GM18873 (cell line): ENCODE measurements at regions not wholly inside any gene's neighbourhood (a gene's known extent, or its start where the extent isn't known, plus 50 kb on each side); places are given as distances from the start of the nearest gene placed in this dataset.

Source experiments
- ATAC-seq: cut with Tn5 transposase; IDR thresholded peaks from one replicate; pipeline ENCODE4 v1.9.1; 2021; ENCODE audit warnings: mild to moderate bottlenecking, moderate library complexity, moderate number of reproducible peaks; ENCODE audit not compliant: unreplicated experiment, low FRiP score

DNA sequence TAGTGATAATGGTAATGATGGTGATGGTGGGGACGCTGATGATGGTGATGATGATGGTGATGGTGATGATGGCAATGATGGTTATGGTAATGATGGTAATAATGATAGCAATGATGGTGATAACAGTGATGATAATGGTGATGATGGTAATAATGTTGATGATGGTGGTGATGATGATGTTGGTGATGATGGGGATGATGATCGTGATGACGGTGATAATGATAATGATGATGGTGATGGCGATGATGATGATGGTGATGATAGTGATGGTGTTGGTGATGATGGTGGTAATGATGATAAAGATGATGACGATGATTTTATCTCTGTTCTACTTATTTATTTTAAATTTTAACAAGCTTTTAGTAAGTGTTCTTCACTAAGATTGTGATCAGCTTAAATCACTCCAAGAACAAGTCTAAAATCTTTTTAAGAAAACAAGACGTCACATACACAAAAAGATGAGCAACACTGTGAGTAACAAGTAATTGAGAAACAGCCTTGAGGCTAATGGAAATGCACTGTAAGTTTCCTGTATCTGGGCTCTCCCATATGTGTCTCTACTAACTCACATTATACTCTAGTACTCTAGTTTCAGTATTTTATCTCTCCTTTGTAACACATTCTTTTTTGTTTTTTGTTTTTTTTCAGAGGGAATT, 480.2 kb upstream of the PRKX start:
- ATAC-seq, result no peak

DNA sequence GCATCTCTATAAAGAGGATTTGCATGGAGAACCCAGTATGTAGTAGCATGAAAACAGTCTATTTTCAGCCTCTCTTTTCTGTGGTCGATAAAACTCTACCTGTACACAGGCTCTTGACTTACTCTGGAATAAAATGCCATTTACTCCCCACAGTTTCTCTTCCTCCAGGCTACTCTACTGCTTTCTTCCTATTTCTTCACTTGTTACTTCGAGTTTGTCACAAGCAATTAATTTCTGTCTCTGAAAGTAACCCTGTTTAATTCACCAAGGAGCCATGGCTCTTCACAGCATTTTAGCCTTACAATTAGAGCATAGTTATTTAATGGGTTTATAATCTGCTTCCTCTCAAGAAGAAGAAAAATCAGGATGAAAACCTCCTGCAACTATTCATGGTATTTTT, 472.9 kb upstream of the PRKX start:
- no peak for ATAC-seq

DNA sequence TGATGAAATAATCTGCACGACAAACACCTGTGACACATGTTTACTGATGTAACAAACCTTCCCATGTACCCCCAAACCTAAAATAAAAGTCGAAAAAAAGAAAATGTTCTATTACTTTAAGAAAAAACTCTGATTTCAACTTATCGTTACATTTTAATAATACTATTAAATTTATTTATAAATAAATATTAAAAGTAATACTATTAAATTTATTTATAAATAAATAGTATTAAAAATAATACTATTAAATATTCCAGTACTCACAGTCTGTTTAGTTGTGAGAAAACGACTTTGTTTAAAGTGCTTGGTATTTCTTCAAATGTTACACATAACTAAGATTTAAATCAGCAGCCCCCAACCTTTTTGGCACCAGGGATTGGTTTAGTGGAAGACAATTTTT, 471.6 kb upstream of the PRKX start:
- no peak for ATAC-seq

DNA sequence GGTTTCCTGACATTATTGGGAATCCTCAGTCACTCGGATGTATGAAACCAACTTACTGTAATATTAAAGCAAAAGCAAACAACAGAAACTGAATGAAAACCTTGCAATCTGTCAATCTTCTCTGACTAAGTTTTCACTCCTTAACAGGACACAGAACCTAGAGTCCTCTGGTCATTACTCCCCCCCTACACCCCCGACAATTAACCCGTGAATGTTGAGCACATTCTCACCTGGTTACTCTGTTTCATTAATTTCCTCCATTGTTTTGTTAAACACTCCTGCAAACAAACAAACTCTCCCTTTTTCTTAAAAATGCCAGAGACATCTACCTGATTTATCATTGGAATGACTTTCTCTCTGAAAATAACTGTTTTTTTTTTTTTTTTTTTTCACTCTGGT, 469.0 kb upstream of the PRKX start:
- no peak for ATAC-seq

DNA sequence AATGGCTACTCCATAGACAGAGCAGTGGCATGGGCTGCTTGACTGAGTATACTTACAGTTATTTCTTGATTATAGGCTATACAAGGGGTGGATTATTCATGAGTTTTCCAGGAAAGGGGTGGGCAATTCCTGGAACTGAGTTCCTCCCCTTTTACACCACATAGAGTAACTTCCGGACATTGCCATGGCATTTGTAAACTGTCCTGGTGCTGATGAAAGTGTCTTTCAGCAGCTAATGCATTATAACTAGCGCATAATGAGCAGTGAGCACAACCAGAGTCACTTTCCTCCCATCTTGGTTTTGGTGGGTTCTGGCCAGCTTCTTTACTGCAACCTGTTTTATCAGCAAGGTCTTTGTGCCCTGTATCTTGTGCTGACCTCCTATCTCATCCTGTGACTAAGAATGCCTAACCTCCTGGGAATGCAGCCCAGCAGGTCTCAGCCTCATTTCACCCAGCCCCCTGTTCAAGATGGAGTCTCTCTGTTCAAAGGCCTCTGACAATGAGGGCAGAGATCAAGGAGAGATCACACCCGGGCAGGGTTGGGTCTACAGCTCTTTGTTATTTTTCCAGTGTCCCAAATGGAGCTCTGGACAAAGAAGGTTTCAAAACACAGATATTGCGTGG, 468.4 kb upstream of the PRKX start:
- ATAC-seq, result no peak

DNA sequence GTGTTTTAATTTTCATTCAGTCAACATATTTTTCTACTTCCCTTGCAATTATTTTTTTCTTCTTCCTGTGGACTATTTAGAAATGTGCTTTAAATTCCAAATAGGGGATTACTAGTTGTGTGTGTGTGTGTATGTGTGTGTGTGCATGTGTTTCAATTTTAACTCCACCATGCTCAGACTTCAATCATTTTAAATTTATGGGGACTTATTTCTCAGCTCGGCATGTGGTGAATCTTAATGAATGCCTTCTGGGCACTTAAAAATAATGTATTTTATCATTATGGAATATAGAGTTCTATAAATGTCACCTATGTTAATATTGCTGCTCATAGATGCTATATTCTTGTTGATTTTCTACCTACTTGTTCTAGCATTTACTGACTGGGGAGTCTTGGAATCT, 465.6 kb upstream of the PRKX start:
- ATAC-seq, result no peak

DNA sequence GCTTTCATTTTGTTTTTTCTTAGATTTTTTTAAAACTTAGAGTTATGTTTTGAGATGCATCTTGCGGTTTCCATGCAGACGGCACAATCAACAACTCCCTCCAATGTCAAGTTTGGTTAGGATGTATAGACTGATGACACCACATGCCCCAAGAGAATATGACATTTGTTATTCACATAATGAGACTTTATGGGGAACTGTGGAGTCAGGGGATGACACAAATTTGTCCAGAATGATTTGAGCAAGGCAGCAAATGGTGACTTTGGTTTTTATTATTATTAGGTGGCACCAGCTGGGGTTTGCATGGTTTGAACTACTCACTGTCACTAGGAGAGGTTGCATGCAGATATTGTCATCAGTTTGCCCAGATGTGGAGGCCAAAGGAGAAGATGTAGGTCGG, 461.8 kb upstream of the PRKX start:
- no peak for ATAC-seq

DNA sequence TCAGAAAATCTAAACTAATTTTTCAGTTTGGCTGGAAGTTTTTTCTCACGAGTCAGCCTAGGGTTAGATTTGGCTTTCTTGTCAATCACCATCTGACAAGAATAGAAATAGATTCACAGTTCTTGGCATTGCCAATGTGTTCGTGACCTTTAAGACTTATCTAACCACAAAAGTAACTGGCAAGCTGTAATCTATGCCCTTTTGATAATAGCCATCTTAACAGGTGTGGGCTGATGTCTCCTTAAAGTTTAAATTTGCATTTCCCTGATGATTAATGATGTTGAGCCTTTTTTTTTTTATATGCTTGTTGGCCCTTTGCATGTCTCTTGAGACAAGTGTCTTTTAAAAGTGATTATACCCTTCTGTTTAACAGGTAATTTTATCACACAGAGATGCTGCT, 460.3 kb upstream of the PRKX start:
- ATAC-seq, result no peak

DNA sequence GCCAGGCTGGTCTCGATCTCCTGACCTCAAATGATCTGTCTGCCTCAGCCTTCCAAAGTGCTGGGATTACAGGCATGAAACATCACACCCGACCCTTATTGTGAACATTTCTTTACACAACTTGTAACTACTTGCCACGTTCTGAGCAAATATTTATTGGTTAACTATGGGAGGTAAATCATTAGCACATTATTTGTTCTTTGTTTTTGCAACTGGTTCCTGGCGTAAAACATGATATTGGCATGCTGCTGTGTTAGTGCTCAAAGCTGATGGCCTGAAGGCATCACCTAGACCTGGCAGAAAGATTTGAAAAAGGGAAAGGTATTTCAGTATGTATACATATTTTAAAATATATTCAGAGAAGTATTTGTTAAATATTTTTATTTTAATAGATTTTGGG, 438.3 kb upstream of the PRKX start:
- no peak for ATAC-seq

DNA sequence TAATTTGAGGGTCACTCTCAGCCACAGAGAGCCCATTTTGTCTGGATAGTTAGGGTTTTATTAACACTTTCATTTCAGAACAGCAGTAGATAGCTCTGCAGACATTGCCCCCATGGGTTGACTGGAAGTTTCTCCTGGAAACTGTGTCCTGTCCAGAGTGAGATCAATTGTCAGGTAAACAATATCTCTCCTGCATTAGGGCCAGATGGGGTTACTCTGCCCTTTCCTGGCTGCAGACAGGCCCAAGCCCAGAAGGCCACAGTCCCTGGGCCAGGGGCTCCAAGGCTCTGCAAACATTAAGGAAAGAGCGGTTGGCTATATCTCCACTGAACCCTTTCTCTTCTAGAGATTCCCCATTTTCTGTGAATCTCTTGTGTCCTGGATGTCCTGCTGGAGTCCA, 436.8 kb upstream of the PRKX start:
- no peak for ATAC-seq

DNA sequence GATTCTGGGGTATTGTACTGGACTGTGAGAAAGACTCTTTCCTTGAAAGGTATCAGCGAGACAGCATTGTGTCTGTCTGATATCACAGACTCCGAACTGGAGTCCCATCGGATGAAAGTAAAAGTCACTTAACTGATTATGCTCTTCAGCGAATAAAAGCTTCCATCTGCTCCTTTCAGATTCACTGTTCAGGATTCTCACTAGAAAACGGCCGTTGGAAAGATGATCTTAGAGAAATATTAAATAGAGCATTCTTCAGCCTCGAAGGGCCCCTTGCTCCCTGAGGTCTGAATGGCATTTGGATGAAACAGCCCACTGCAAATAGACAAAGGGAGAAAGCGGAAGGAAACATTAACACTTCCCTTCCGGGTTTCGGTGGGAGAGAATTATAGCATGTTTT, 416.2 kb upstream of the PRKX start:
- ATAC-seq, result no peak

DNA sequence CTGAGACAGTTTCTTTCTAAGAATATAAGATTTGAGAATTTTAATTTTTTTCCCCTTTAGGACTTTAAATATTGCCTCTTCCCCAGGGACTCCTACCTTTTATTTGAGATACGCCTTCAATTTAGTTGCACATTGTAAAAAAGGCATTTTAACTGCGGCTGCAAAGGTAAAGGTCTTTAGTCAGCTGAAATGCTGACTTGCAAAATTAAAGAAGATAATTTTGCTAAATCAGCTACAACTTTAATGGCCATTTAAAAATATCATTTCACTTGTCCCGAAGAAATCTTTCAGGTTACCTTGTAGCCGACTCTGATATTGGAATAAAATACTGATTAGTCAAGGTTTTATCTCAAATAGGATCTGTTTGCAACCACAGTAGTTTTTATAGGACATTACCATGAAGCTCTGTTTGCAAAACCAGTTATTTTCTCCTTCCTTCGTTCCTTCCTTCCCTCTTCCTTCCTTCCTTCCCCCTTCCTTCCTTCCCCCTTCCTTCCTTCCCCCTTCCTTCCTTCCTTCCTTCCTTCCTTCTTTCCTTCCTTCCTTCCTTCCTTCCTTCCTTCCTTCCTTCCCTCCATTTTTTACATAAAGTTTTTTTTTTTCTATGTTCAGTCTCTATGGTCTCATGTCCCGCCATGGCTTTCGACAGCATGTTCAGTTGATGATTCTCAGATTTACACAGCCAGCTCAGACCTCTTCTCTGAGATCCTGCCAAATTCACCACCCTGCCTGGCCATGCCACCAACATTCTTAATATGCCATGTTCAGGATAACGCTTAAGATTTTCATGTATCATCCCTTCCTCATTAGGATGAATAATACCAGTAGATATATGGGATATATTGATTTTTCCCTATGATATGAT, 405.4 kb upstream of the PRKX start:
- no peak for ATAC-seq

DNA sequence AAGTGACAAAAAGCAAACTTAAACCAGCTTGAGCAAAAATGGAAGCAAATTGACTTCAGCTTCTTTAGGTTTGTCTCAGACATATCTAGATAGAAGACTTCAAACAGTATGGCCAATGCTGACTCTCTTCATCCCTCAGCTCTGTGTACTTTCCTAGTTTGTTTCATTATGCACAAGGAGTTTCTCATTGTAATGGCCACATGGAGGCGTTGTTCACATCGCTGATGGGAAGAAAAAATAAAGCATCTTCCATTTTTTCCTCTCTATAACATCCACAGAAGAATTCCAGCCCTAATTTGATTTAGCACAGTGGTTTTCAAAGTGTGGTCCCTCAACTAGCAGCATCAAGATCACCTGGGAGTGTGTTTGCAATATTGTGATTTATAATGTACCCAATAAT, 397.5 kb upstream of the PRKX start:
- no peak for ATAC-seq

DNA sequence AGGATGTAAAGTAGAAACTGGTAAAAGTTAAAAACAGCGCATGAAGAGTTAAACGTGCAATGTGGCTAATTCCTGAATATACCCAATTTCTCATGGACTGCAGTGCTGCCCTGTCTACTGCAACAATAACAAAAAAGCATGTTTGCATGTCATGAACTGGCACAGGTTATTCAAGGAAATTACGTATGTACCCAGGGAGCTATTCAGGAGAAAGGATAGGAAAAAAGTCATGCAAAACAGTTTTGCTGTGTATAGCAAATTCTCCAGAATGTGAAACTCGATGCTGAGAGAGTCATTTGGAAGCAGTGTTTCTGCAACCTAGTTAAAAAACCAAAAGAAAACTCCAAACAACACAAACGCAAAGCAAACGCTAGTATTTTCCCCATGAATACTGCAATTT, 381.5 kb upstream of the PRKX start:
- ATAC-seq, result no peak

DNA sequence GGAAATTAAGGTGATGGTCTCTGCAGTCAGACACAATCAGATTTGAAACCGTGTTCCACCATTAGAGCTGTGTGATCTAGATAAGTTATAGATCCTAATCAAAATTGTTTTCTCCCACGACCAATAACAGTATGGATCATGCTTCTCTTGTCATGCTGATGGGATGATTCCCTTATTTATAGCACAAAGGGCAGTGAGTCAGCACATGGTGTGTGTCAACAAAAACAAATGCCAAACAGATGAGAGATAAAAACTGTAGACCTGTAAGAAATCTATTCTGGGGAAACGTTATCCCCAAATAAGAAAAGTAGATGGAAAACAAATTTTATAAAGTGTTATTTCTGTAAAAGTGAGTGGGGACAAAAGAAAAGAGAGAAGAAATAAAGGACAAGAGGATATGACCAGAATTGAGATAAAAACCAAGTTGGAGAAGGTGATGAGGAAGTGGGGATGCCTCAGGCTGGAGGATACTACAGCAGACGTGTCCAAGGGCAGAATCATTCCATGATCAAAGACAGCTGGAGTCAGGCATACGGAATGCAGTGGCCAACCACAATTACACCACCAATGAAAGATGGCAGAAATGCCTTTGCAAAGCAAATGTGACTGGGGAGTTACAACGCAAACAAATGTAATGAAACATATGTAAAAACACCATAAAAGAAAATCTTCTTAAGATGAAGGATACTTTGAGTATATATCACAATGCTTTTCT, 377.8 kb upstream of the PRKX start:
- ATAC-seq, result no peak

DNA sequence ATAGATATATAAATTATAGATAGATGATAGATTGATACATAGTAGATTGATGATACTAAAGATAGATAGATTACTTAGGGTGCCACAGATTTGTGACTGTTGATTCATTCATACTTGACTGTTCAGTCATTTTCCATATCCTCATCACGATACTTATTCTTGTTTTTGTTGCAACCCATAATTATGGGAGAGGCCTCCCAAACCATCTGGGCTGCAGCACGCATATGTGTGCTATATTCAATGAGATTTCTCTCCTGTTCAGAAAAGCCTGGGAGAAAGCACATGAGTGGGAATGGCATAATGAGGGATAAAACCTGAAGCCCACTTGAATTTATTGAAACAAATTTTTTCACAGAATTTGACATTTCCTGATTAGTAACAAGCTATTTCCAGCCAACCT, 346.4 kb upstream of the PRKX start:
- ATAC-seq, result no peak

DNA sequence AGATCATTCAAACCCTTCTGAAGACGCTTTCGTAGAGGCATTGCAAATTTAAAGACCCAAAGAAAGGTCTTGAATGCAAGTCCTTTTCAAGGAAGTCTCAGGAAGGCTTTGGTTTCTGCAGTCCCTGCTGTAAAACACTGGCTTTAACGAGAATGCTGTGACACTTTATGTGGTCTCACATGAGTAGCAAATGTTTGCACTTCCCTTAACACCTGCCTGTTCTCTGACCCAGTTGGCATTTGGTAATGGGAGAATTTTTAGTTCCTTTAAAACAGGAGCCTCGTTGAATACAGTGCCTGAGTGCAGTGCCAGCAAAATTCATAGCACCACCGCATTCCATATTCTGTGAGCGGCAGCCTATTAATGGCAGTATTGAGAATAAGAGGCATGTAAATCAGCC, 330.5 kb upstream of the PRKX start:
- no peak for ATAC-seq

DNA sequence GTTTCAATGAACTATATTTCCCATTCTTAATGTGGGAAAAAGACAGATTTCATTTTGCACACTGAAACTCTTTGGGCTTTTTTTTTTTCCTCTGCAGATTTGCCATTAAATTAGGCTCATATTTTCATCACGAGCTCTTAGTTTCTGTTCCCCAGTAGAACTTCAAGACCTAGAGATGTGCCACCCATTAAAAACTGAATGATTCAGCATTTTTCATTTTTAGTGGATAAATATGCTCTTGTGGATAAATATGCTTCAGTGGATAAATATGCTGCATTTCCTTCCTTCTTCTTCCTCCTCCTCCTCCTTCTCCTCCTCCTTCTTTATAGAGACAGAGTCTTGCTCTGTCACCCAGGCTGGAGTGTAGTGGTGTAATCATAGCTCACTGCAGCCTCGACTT, 322.4 kb upstream of the PRKX start:
- no peak for ATAC-seq

DNA sequence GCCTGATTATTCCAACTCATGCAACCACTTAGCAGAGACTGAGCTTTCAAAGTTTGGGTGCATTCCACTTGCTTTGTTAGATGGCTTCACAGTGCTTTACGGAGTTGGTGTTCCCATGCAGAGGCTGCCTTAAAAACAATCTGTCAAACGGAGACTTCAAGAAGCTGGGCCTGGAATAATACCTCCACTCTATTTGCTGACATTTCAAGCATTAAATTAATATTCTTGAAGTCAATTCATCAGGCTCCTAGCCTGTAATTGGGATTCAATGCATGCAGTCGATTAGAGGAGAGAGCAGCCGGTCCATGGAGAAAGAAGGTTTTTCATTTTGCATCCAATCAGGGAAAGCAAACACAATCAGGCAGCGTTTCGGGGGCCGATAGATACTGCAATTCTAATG, 314.7 kb upstream of the PRKX start:
- ATAC-seq, result no peak

DNA sequence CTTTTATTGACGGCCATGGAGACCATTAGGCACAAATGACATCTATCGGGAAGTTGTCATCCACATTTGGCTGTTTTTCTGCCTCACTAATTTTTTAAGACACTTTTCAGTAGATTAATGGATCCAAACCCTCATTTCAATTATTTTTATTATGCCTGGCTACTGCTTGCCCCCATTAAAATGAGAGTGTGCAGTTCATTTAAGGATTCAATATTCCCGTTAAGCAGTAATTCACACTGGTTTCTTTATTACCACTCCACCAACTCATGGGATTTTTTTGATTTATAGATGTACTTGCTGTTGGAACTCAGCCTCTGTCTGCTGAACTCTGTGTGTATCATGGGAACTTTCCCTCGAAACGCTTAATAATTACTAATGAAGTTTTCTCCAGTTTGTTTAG, 291.8 kb upstream of the PRKX start:
- ATAC-seq, result no peak

DNA sequence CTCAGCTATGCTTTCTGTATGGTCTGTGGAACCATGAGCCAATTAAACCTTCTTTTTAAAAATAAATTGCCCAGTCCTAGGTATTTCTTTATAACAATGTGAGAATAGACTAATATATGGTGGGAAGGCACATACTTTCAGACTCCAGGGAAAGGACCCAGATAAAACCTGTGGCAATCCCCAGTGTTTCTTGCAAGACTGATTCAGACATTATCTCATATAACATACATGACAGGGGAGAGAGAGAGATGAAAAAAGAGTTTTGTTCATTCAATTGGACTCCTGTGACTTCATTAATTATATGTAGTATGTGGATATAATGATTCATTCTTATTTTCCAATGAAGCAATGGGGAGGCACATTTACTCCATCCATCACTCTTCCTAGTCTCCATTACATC, 291.4 kb upstream of the PRKX start:
- no peak for ATAC-seq
